OCI-LY1 (cell line): ENCODE measurements at regions not wholly inside any gene's neighbourhood (a gene's known extent, or its start where the extent isn't known, plus 50 kb on each side); places are given as distances from the start of the nearest gene placed in this dataset.

Source experiments
- H2AFZ ChIP-seq: fragments of 200-600 bp; sonication (generic), shearing (Covaris generic); 2 replicates; pipeline ENCODE4 v1.6.0; 2014; ENCODE audit warnings: antibody characterized with exemption, mild to moderate bottlenecking, low read length
- H3F3A ChIP-seq: fragments of 200-600 bp; sonication (generic), shearing (Covaris generic); 2 replicates; pipeline ENCODE4 v1.6.0; 2014; ENCODE audit warnings: mild to moderate bottlenecking, antibody characterized with exemption, low read length, moderate library complexity; ENCODE audit not compliant: insufficient read depth
- H3K27ac ChIP-seq: fragments of 200-600 bp; sonication (generic); 2 replicates; pipeline ENCODE4 v1.5.1; 2014; ENCODE audit warnings: low read length, mixed run types, mild to moderate bottlenecking, low read depth; ENCODE audit not compliant: poor library complexity, severe bottlenecking
- H3K27me3 ChIP-seq: fragments of 200-600 bp; sonication (generic); 2 replicates; pipeline ENCODE4 v1.6.0; 2014; ENCODE audit warnings: antibody characterized with exemption, mild to moderate bottlenecking, low read length, moderate library complexity; ENCODE audit not compliant: insufficient read depth
- H3K36me3 ChIP-seq: fragments of 200-600 bp; sonication (generic); 2 replicates; pipeline ENCODE4 v1.6.1; 2014; ENCODE audit warnings: mild to moderate bottlenecking, antibody characterized with exemption, low read length, moderate library complexity, mixed read lengths; ENCODE audit not compliant: insufficient read depth
- H3K4me1 ChIP-seq: fragments of 200-600 bp; sonication (generic); 2 replicates; pipeline ENCODE4 v1.5.1; 2014; ENCODE audit warnings: mild to moderate bottlenecking, low read length, moderate library complexity; ENCODE audit not compliant: insufficient read depth, severe bottlenecking
- H3K4me2 ChIP-seq: fragments of 200-600 bp; sonication (generic), shearing (Covaris generic); 2 replicates; pipeline ENCODE4 v1.6.1; 2014; ENCODE audit warnings: low read length
- H3K4me3 ChIP-seq: fragments of 200-600 bp; sonication (generic); 2 replicates; pipeline ENCODE4 v1.5.1; 2014; ENCODE audit warnings: low read length, low read depth, mild to moderate bottlenecking, mixed read lengths; ENCODE audit not compliant: poor library complexity, severe bottlenecking
- H3K79me2 ChIP-seq: fragments of 200-600 bp; shearing (Covaris generic); 2 replicates; pipeline ENCODE4 v1.6.1; 2016; ENCODE audit warnings: mixed run types, low read length, mixed read lengths; ENCODE audit not compliant: insufficient read depth
- H3K9ac ChIP-seq: fragments of 200-600 bp; sonication (generic), shearing (Covaris generic); 2 replicates; pipeline ENCODE4 v1.6.1; 2014; ENCODE audit warnings: mild to moderate bottlenecking, low read length, mixed read lengths
- H3K9me2 ChIP-seq: fragments of 200-600 bp; sonication (generic), shearing (Covaris generic); 2 replicates; pipeline ENCODE4 v1.6.1; 2014; ENCODE audit warnings: low read depth, mild to moderate bottlenecking, low read length, mixed read lengths
- H3K9me3 ChIP-seq: fragments of 200-600 bp; shearing (Covaris generic); 2 replicates; pipeline ENCODE4 v1.6.1; 2014; ENCODE audit warnings: low read length, mixed read lengths
- H4K20me1 ChIP-seq: fragments of 200-600 bp; sonication (generic), shearing (Covaris generic); 2 replicates; pipeline ENCODE4 v1.6.0; 2016; ENCODE audit warnings: mild to moderate bottlenecking, low read length; ENCODE audit not compliant: insufficient read depth
- CTCF ChIP-seq: fragments of 200-600 bp; sonication (generic), shearing (Covaris generic); IDR thresholded peaks from 2 replicates; pipeline ENCODE4 v1.5.1; 2017; ENCODE audit warnings: mild to moderate bottlenecking, antibody characterized with exemption, low read length, moderate library complexity, mixed read lengths
- EZH2 ChIP-seq: fragments of 200-600 bp; sonication (generic), shearing (Covaris generic); IDR thresholded peaks from 2 replicates; pipeline ENCODE4 v1.8.0; 2017; ENCODE audit warnings: borderline replicate concordance, mixed run types, mild to moderate bottlenecking, antibody characterized with exemption, low read length, moderate library complexity, mixed read lengths

- H2AFZ ChIP-seq, result no peak overlapping the region
- no peak overlapping the region for H3K9ac ChIP-seq
- no peaks in the 10 kb centered on the region for H3F3A ChIP-seq
- no peaks in the 10 kb centered on the region for H3K9me2 ChIP-seq
- H3K36me3 ChIP-seq, result no peaks in the 10 kb centered on the region
- no peak overlapping the region for H3K4me2 ChIP-seq
- no peak overlapping the region for H3K27ac ChIP-seq
- H3K9me3 ChIP-seq, result no peaks in the 10 kb centered on the region
- H3K4me1 ChIP-seq, result no peaks in the 10 kb centered on the region
- no peak overlapping the region for H3K4me3 ChIP-seq
- H3K27me3 ChIP-seq, result no peaks in the 10 kb centered on the region
- H3K79me2 ChIP-seq, result no peaks in the 10 kb centered on the region
- TF ChIP-seq EZH2 (no peak), CTCF (peak; percentile 16; the same call in 1 of the 2 replicates)
- H4K20me1 ChIP-seq, result no peaks in the 10 kb centered on the region
These were observed 434.0 kb downstream of the FAM133A start for GRCh38 chrX:94107981-94108380.

DNA sequence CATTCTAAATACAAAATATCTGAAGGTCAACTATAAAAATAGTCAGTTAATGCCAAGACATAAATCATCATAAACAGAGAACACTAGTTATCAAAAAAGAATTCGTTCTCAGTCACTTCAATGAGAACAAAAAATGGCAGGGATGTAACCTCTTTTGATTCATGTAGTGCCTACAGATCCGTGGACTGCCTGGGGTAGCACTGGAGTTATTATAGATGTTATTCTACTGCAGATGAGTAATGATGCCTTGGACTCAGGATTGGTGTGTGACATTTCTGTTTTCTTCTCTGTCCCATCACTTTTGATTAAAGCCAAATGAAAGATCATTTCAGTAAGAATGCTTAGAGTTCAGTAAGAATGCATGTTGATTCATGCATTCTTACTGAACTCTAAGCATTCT lies 440.4 kb downstream of the FAM133A start:
- TF ChIP-seq CTCF (no peak), EZH2 (no peak)
- Histone ChIP-seq H2AFZ (no peak overlapping the region), H3K36me3 (no peaks in the 10 kb centered on the region), H4K20me1 (no peaks in the 10 kb centered on the region), H3K9ac (no peak overlapping the region), H3K27ac (no peak overlapping the region), H3K9me2 (no peaks in the 10 kb centered on the region), H3K79me2 (no peaks in the 10 kb centered on the region), H3F3A (no peaks in the 10 kb centered on the region), H3K9me3 (no peaks in the 10 kb centered on the region), H3K4me2 (no peak overlapping the region), H3K27me3 (no peaks in the 10 kb centered on the region), H3K4me3 (no peak overlapping the region), H3K4me1 (no peaks in the 10 kb centered on the region)

- Histone ChIP-seq H3K9me3 (no peaks in the 10 kb centered on the region), H3K4me1 (no peaks in the 10 kb centered on the region), H3K27me3 (no peaks in the 10 kb centered on the region), H3K9ac (no peak overlapping the region), H3K9me2 (no peaks in the 10 kb centered on the region), H3F3A (no peaks in the 10 kb centered on the region), H4K20me1 (no peaks in the 10 kb centered on the region), H3K79me2 (no peaks in the 10 kb centered on the region), H3K36me3 (no peaks in the 10 kb centered on the region), H2AFZ (no peak overlapping the region), H3K27ac (no peak overlapping the region), H3K4me2 (no peak overlapping the region), H3K4me3 (no peak overlapping the region)
- TF ChIP-seq EZH2 (no peak), CTCF (no peak)
These were observed 447.8 kb downstream of the FAM133A start for GRCh38 chrX:94121799-94122198.
